ENCODE measurements at regions not wholly inside any gene's neighbourhood (a gene's known extent, or its start where the extent isn't known, plus 50 kb on each side); places are given as distances from the start of the nearest gene placed in this dataset.
"Not testable (repeated sequence)": the region's sequence is repeated elsewhere in the genome, so short reads cannot be mapped to it uniquely, and the experiment has no call there.

GRCh38 chr3:36065321-36065720, 315.0 kb upstream of the STAC start:
- Histone ChIP-seq H3K9me3 (ENCODE audit: severe bottlenecking) (no peaks in the 10 kb centered on the region), H3K36me3 (no peaks in the 10 kb centered on the region), H3K27me3 (ENCODE audit: insufficient read depth, low read depth, severe bottlenecking) (no peaks in the 10 kb centered on the region), H3K4me3 (ENCODE audit: low read depth, low read length) (no peak overlapping the region), H3K27ac (no peak overlapping the region)
- DNase-seq = no peak
- no peak for TF ChIP-seq CTCF (IDR thresholded peaks at IDR 0.05; ENCODE audit: low read depth, low read length)

- no peaks in the 10 kb centered on the region for H3K9me3 ChIP-seq (ENCODE audit: severe bottlenecking)
- no peak for DNase-seq
- no peaks in the 10 kb centered on the region for H3K27me3 ChIP-seq (ENCODE audit: insufficient read depth, low read depth, severe bottlenecking)
- no peaks in the 10 kb centered on the region for H3K36me3 ChIP-seq
- TF ChIP-seq CTCF (IDR thresholded peaks at IDR 0.05; ENCODE audit: low read depth, low read length) = no peak
- no peak overlapping the region for H3K27ac ChIP-seq
- H3K4me3 ChIP-seq (ENCODE audit: low read depth, low read length) = no peak overlapping the region
Observed at GRCh38 chr3:36075491-36075890, 304.8 kb upstream of the STAC start.

- Histone ChIP-seq H3K27me3 (ENCODE audit: insufficient read depth, low read depth, severe bottlenecking) (no peaks in the 10 kb centered on the region), H3K36me3 (no peaks in the 10 kb centered on the region), H3K4me3 (ENCODE audit: low read depth, low read length) (no peak overlapping the region), H3K9me3 (ENCODE audit: severe bottlenecking) (no peaks in the 10 kb centered on the region), H3K27ac (no peak overlapping the region)
- TF ChIP-seq CTCF (IDR thresholded peaks at IDR 0.05; ENCODE audit: low read depth, low read length) = no peak
- DNase-seq = no peak
Observed at GRCh38 chr3:36077320-36077719, 303.0 kb upstream of the STAC start.

GRCh38 chr3:36082958-36083357, 297.3 kb upstream of the STAC start:
- H3K27ac ChIP-seq; H3K4me3 ChIP-seq (ENCODE audit: low read depth, low read length); H3K36me3 ChIP-seq; H3K9me3 ChIP-seq (ENCODE audit: severe bottlenecking); DNase-seq; H3K27me3 ChIP-seq (ENCODE audit: insufficient read depth, low read depth, severe bottlenecking): not testable (repeated sequence)

GRCh38 chr3:36095238-36095637, 285.1 kb upstream of the STAC start:
- Histone ChIP-seq H3K27me3 (ENCODE audit: insufficient read depth, low read depth, severe bottlenecking) (no peaks in the 10 kb centered on the region), H3K9me3 (ENCODE audit: severe bottlenecking) (no peaks in the 10 kb centered on the region), H3K36me3 (no peaks in the 10 kb centered on the region), H3K4me3 (ENCODE audit: low read depth, low read length) (no peak overlapping the region), H3K27ac (no peak overlapping the region)
- TF ChIP-seq CTCF (IDR thresholded peaks at IDR 0.05; ENCODE audit: low read depth, low read length) = no peak
- DNase-seq = no peak

- Histone ChIP-seq H3K27ac (no peak overlapping the region), H3K36me3 (no peaks in the 10 kb centered on the region), H3K27me3 (ENCODE audit: insufficient read depth, low read depth, severe bottlenecking) (no peaks in the 10 kb centered on the region), H3K4me3 (ENCODE audit: low read depth, low read length) (no peak overlapping the region), H3K9me3 (ENCODE audit: severe bottlenecking) (no peaks in the 10 kb centered on the region)
- DNase-seq = no peak
- TF ChIP-seq CTCF (IDR thresholded peaks at IDR 0.05; ENCODE audit: low read depth, low read length) = no peak
Observed at GRCh38 chr3:36097209-36097608, 283.1 kb upstream of the STAC start.

All from WERI-Rb-1 (cell line).